MCF 10A (cell line): ENCODE measurements at regions not wholly inside any gene's neighbourhood (a gene's known extent, or its start where the extent isn't known, plus 50 kb on each side); places are given as distances from the start of the nearest gene placed in this dataset.

Experiments used
- BruUV-seq: library from RNA; stranded (reverse); fragments of 400-500 nt; replicated peaks from 2 replicates; lab custom pipeline; 2021; lab: Mats Ljungman, UMichigan
- CTCF ChIA-PET: fragments of 300-600 bp; sonication (Branson Sonifier 250); formaldehyde crosslinking; extraction: SDS; loops from one replicate; lab custom pipeline; 2021; ENCODE audit warnings: antibody characterized with exemption, inconsistent platforms; lab: Yijun Ruan, JAX
- POLR2A ChIA-PET: fragments of 300-600, 350-650 bp; sonication (Branson Sonifier 250); formaldehyde crosslinking; extraction: SDS; loops from one replicate; lab custom pipeline; 2020; ENCODE audit warnings: antibody characterized with exemption, inconsistent platforms; lab: Yijun Ruan, JAX
- DNase-seq: peaks from one replicate; pipeline ENCODE4 v3.0.0-alpha.2; 2018; ENCODE audit not compliant: unreplicated experiment
- H3K27ac Mint-ChIP-seq: one replicate; pipeline ENCODE4 v1.8.0; 2022; ENCODE audit warnings: mild to moderate bottlenecking, low read depth, mixed read lengths; ENCODE audit not compliant: unreplicated experiment
- H3K27me3 Mint-ChIP-seq: one replicate; pipeline ENCODE4 v1.8.0; 2022; ENCODE audit warnings: mixed read lengths; ENCODE audit not compliant: insufficient read depth, unreplicated experiment
- H3K36me3 Mint-ChIP-seq: one replicate; pipeline ENCODE4 v1.8.0; 2022; ENCODE audit warnings: mild to moderate bottlenecking, moderate library complexity, mixed read lengths; ENCODE audit not compliant: insufficient read depth, unreplicated experiment
- H3K4me1 Mint-ChIP-seq: one replicate; pipeline ENCODE4 v1.8.0; 2022; ENCODE audit warnings: mixed read lengths; ENCODE audit not compliant: insufficient read depth, unreplicated experiment
- H3K4me3 Mint-ChIP-seq: one replicate; pipeline ENCODE4 v1.8.0; 2022; ENCODE audit warnings: mild to moderate bottlenecking, moderate library complexity, mixed read lengths; ENCODE audit not compliant: unreplicated experiment
- H3K9me3 Mint-ChIP-seq: one replicate; pipeline ENCODE4 v1.8.0; 2022; ENCODE audit warnings: mixed read lengths; ENCODE audit not compliant: unreplicated experiment
- intact Hi-C: fragments of 100-400 bp; cut with micrococcal nuclease; formaldehyde crosslinking; loops from 2 replicates; pipeline ENCODE4 v1.14.1; 2022
- TF ChIP-seq, protein P1 (sequence below): fragments of 200-600 bp; IDR thresholded peaks from one replicate; pipeline ENCODE4 v1.8.0; 2022; ENCODE audit warnings: antibody characterized with exemption, mild to moderate bottlenecking; ENCODE audit not compliant: unreplicated experiment

DNA sequence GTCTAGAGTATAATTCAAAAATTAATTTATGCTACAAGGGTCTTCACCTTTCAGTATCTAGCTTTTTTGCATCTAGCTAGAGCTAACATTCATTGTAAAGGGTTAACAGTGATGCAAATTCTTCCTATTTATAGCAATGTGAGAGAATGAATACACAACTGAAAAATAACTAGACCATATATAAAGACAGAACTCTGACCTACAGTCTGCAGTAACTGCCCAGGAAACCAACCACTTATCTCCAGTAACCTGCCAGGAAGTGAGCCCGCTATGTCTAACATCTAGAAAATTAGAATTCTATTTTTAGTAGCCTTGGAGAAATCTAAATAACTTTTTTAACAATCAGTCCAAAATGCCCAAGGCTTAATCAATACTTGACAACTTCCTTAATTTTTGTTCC lies 1021.9 kb downstream of the LRFN5 start:
- TF ChIP-seq, protein P1, sequence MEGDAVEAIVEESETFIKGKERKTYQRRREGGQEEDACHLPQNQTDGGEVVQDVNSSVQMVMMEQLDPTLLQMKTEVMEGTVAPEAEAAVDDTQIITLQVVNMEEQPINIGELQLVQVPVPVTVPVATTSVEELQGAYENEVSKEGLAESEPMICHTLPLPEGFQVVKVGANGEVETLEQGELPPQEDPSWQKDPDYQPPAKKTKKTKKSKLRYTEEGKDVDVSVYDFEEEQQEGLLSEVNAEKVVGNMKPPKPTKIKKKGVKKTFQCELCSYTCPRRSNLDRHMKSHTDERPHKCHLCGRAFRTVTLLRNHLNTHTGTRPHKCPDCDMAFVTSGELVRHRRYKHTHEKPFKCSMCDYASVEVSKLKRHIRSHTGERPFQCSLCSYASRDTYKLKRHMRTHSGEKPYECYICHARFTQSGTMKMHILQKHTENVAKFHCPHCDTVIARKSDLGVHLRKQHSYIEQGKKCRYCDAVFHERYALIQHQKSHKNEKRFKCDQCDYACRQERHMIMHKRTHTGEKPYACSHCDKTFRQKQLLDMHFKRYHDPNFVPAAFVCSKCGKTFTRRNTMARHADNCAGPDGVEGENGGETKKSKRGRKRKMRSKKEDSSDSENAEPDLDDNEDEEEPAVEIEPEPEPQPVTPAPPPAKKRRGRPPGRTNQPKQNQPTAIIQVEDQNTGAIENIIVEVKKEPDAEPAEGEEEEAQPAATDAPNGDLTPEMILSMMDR = no peak
- Mint-ChIP-seq H3K4me1 (peaks cover 4% of the 10 kb centered on the region), H3K36me3 (no peaks in the 10 kb centered on the region), H3K27me3 (no peaks in the 10 kb centered on the region), H3K4me3 (no peak overlapping the region), H3K27ac (no peak overlapping the region), H3K9me3 (no peaks in the 10 kb centered on the region)
- CTCF ChIA-PET = no interaction called here
- DNase-seq = no peak
- intact Hi-C loops = no loop called here
- BruUV-seq = no TSS peak
- POLR2A ChIA-PET = no interaction called here

DNA sequence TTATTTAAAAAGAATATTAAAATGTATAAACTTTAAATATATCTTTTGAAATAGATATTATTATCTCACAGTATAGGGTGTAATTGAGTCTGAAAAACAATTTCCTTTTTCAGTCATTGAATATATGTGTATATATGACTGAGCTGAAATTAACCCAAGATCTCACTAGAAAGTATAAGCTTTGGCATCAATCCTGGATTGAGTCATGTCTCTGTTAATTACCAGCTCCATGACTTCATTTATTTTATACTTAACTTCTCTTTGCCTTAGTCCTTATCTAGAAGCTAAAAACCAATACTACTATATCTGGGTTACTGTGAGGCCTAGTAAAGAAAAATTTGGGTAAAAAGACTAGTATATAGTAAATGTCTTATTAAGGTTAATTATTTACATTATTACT lies 1020.3 kb downstream of the LRFN5 start:
- H3K27me3 Mint-ChIP-seq = no peaks in the 10 kb centered on the region
- intact Hi-C loops = no loop called here
- ChIA-PET POLR2A (interaction anchor here (0.6 kb wide), 1 partner anchor 230 kb away, joined by 4 read pairs; no protein-coding TSS in a partner anchor), CTCF (no interaction called here)
- no peaks in the 10 kb centered on the region for H3K4me1 Mint-ChIP-seq
- no peaks in the 10 kb centered on the region for H3K36me3 Mint-ChIP-seq
- no peak for DNase-seq
- H3K9me3 Mint-ChIP-seq = no peaks in the 10 kb centered on the region
- no peak overlapping the region for H3K4me3 Mint-ChIP-seq
- TF ChIP-seq, protein P1 = no peak
- no TSS peak for BruUV-seq
- H3K27ac Mint-ChIP-seq = no peak overlapping the region

DNA sequence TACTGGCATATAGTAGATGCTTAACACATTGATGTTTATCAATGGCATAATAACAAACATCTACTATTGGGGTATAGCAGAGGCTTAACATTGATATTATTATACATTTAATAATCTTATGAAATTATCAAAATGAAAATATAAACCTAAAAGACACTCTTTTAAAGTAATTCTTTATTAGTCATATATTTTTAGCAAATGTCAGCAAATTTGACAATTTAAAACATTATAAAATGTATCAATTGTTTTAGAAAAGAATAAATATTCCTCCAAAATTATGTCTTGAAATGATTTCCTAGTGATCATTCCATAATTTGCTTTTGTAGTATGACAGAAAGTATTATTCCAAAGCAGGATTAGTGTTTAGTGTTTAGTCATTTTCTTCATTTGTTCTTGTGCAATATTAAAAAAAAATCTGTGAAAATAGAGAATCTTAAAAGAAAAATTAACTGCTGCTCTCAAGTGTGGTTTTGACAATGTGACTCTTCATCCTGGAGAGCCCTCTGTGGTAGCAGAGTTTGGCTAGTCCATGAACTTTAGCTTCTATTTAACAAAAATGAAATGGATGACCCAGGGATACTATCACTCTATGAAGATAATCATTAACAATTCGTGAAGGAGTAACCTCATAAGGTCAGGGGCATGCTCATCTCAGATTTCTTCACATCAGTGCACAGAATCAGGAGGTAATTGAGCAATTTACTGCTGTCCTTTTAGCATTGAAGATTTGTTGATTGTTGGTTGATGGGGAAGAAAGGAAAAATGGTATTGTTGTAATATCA lies 1018.5 kb downstream of the LRFN5 start:
- Mint-ChIP-seq H3K36me3 (no peaks in the 10 kb centered on the region), H3K9me3 (no peaks in the 10 kb centered on the region), H3K27me3 (no peaks in the 10 kb centered on the region), H3K4me1 (no peaks in the 10 kb centered on the region), H3K27ac (no peak overlapping the region), H3K4me3 (no peak overlapping the region)
- ChIA-PET POLR2A (interaction anchor here (1.3 kb wide), 1 partner anchor 12 kb away, joined by 3 read pairs; no protein-coding TSS in a partner anchor), CTCF (no interaction called here)
- no peak for DNase-seq
- TF ChIP-seq, protein P1 = no peak
- no TSS peak for BruUV-seq
- intact Hi-C loops = no loop called here

DNA sequence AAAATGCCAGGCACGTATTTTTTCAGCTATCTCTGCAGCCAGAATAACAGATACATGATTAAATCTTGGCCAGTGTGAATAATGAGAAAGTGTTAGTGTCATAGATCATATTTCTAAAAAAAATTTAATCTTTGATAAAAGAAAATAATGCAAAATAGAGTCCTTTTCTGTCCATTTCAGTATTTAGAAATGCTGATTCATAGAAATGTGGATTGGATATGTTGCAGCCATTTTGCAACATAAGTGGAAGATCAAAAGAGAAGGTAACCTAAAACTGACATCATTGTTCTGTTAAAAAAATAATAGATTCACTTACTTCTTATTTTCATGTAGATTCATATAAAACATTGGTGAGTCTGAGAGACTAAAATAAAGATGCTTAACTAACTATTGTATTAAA lies 1010.3 kb downstream of the LRFN5 start:
- ChIA-PET CTCF (no interaction called here), POLR2A (no interaction called here)
- no peaks in the 10 kb centered on the region for H3K4me1 Mint-ChIP-seq
- H3K9me3 Mint-ChIP-seq = no peaks in the 10 kb centered on the region
- no peak overlapping the region for H3K4me3 Mint-ChIP-seq
- no peak overlapping the region for H3K27ac Mint-ChIP-seq
- BruUV-seq = no TSS peak
- DNase-seq = no peak
- intact Hi-C loops = no loop called here
- TF ChIP-seq, protein P1 = no peak
- no peaks in the 10 kb centered on the region for H3K36me3 Mint-ChIP-seq
- no peaks in the 10 kb centered on the region for H3K27me3 Mint-ChIP-seq
